Ovary (tissue), 3 donors: ENCODE measurements at regions not wholly inside any gene's neighbourhood (a gene's known extent, or its start where the extent isn't known, plus 50 kb on each side); places are given as distances from the start of the nearest gene placed in this dataset.

Experiments used
- POLR2A ChIP-seq: fragments of 450-650 bp; IDR thresholded peaks from one replicate; pipeline ENCODE4 v1.6.1; 2017; ENCODE audit warnings: antibody characterized with exemption, mild to moderate bottlenecking, moderate library complexity
- TF ChIP-seq, protein P1 (sequence below), 3 donors: fragments of 450-650 bp in 2 of 3; fragments of 200-600 bp in 1 of 3; IDR thresholded peaks; one replicate each; pipeline versions ENCODE4 v1.5.1 to v1.8.0; 2016 to 2022; ENCODE audit warnings: antibody characterized with exemption in 3 of 3, mild to moderate bottlenecking in 1 of 3
- donor health status: DM: no; HTN: no; CAD: no.

DNA sequence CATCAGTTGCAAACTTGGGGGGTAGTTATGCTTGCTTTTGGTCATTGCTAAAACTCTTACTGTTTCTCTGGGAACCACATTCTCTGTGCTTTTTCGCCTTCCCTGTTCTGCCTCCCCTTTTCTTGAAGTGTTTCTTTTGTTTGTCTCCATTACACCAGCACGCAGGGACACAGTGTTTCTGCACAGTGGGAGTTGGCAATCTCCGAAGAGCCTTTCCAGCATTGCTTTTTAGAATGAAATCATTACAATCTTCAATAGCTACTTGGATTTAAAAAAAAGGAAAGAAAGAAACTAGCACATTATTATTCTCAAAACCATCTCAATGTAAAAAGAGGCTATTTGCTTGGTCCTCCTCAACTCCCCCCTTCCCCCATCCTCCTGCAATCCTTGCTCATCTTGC lies 536.7 kb upstream of the MMS22L start:
- TF ChIP-seq, protein P1, sequence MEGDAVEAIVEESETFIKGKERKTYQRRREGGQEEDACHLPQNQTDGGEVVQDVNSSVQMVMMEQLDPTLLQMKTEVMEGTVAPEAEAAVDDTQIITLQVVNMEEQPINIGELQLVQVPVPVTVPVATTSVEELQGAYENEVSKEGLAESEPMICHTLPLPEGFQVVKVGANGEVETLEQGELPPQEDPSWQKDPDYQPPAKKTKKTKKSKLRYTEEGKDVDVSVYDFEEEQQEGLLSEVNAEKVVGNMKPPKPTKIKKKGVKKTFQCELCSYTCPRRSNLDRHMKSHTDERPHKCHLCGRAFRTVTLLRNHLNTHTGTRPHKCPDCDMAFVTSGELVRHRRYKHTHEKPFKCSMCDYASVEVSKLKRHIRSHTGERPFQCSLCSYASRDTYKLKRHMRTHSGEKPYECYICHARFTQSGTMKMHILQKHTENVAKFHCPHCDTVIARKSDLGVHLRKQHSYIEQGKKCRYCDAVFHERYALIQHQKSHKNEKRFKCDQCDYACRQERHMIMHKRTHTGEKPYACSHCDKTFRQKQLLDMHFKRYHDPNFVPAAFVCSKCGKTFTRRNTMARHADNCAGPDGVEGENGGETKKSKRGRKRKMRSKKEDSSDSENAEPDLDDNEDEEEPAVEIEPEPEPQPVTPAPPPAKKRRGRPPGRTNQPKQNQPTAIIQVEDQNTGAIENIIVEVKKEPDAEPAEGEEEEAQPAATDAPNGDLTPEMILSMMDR (IDR thresholded peaks at IDR 0.05), result no peak
- no peak for TF ChIP-seq POLR2A
